IMR-90 (cell line): ENCODE measurements at regions not wholly inside any gene's neighbourhood (a gene's known extent, or its start where the extent isn't known, plus 50 kb on each side); places are given as distances from the start of the nearest gene placed in this dataset.

ENCODE experiments used
- ATAC-seq: fragments of 200-7000 bp; cut with Tn5 transposase; 2 replicates; pipeline ENCODE4 v1.9.1; 2020; ENCODE audit warnings: low read depth, mild to moderate bottlenecking, moderate library complexity
- BruUV-seq: library from RNA; stranded (reverse); fragments of 400-500 nt; replicated peaks from 2 replicates; lab custom pipeline; 2021; lab: Mats Ljungman, UMichigan
- CTCF ChIA-PET: fragments of 300-600 bp; formaldehyde crosslinking; extraction: SDS; loops from one replicate; lab custom pipeline; 2021; ENCODE audit warnings: antibody characterized with exemption; lab: Yijun Ruan, JAX
- POLR2A ChIA-PET: fragments of 300-600 bp; sonication (Branson Sonifier 250); formaldehyde crosslinking; loops from one replicate; lab custom pipeline; 2022; ENCODE audit warnings: antibody characterized with exemption; ENCODE audit not compliant: unreplicated experiment; lab: Charles Lee
- DNase-seq: peaks from one replicate; pipeline ENCODE4 v3.0.0; 2013
- H2AFZ ChIP-seq: replicated peaks from 2 replicates; pipeline ENCODE3; 2013; ENCODE audit warnings: low read length, mild to moderate bottlenecking; ENCODE audit not compliant: poor library complexity
- H2AK5ac ChIP-seq: 2 replicates; pipeline ENCODE4 v1.6.1; 2013; ENCODE audit warnings: low read depth, low read length, inconsistent platforms
- H2AK9ac ChIP-seq: replicated peaks from 2 replicates; pipeline ENCODE3; 2013; ENCODE audit warnings: mild to moderate bottlenecking, low read depth, low read length, moderate library complexity; ENCODE audit not compliant: poor library complexity
- H2BK120ac ChIP-seq: 2 replicates; pipeline ENCODE4 v1.6.1; 2013; ENCODE audit warnings: low read depth, low read length, inconsistent platforms
- H2BK15ac ChIP-seq: 3 replicates; pipeline ENCODE4 v1.6.1; 2013; ENCODE audit warnings: low read depth, low read length, inconsistent platforms
- H2BK20ac ChIP-seq: 2 replicates; pipeline ENCODE4 v1.6.1; 2013; ENCODE audit warnings: low read depth, mild to moderate bottlenecking, inconsistent platforms, low read length, moderate library complexity
- H2BK5ac ChIP-seq: 2 replicates; pipeline ENCODE4 v1.6.1; 2013; ENCODE audit warnings: mild to moderate bottlenecking, low read depth, low read length, inconsistent platforms; ENCODE audit not compliant: poor library complexity, severe bottlenecking
- H3K14ac ChIP-seq: replicated peaks from 2 replicates; pipeline ENCODE4 v1.6.1; 2013; ENCODE audit warnings: low read depth, low read length, inconsistent platforms
- H3K18ac ChIP-seq: 2 replicates; pipeline ENCODE4 v1.6.1; 2013; ENCODE audit warnings: low read depth, low read length, control low read depth
- H3K23ac ChIP-seq: 2 replicates; pipeline ENCODE4 v1.6.1; 2013; ENCODE audit warnings: low read depth, low read length, inconsistent platforms
- H3K27ac ChIP-seq: 2 replicates; pipeline ENCODE4 v1.5.1; 2013; ENCODE audit warnings: mild to moderate bottlenecking, control low read depth, low read length; ENCODE audit not compliant: insufficient read depth
- H3K27me3 ChIP-seq: 2 replicates; pipeline ENCODE4 v1.6.1; 2013; ENCODE audit warnings: low read length; ENCODE audit not compliant: control insufficient read depth, insufficient read depth
- H3K36me3 ChIP-seq: 2 replicates; pipeline ENCODE4 v1.6.1; 2013; ENCODE audit warnings: low read length, mixed read lengths; ENCODE audit not compliant: control insufficient read depth, insufficient read depth
- H3K4ac ChIP-seq: 2 replicates; pipeline ENCODE4 v1.6.1; 2013; ENCODE audit warnings: low read depth, low read length, inconsistent platforms
- H3K4me1 ChIP-seq: 2 replicates; pipeline ENCODE4 v1.6.1; 2013; ENCODE audit warnings: low read length, mixed read lengths; ENCODE audit not compliant: control insufficient read depth, insufficient read depth
- H3K4me2 ChIP-seq: 2 replicates; pipeline ENCODE4 v1.6.1; 2013; ENCODE audit warnings: low read depth, mild to moderate bottlenecking, control low read depth, low read length, moderate library complexity
- H3K4me3 ChIP-seq: 2 replicates; pipeline ENCODE4 v1.5.1; 2013; ENCODE audit warnings: low read depth, mild to moderate bottlenecking, control low read depth, low read length, moderate library complexity; ENCODE audit not compliant: insufficient read depth
- H3K56ac ChIP-seq: 2 replicates; pipeline ENCODE4 v1.6.1; 2013; ENCODE audit warnings: low read length, inconsistent platforms; ENCODE audit not compliant: insufficient read depth; ENCODE audit errors: extremely low read depth
- H3K79me1 ChIP-seq, 2 experiments: 2 replicates each; pipeline ENCODE4 v1.6.1; 2013; ENCODE audit warnings: low read length in 2 of 2, inconsistent platforms in 1 of 2, low read depth in 1 of 2
- H3K9ac ChIP-seq: 2 replicates; pipeline ENCODE4 v1.6.1; 2013; ENCODE audit warnings: low read depth, low read length, control low read depth
- H3K9me1 ChIP-seq: 2 replicates; pipeline ENCODE4 v1.6.1; 2013; ENCODE audit warnings: low read length, inconsistent platforms; ENCODE audit not compliant: insufficient read depth
- H3K9me3 ChIP-seq: 2 replicates; pipeline ENCODE4 v1.6.1; 2013; ENCODE audit warnings: low read length; ENCODE audit not compliant: control insufficient read depth, insufficient read depth
- H4K20me1 ChIP-seq: 2 replicates; pipeline ENCODE4 v1.6.1; 2013; ENCODE audit warnings: low read length, inconsistent platforms; ENCODE audit not compliant: insufficient read depth
- H4K5ac ChIP-seq: 2 replicates; pipeline ENCODE4 v1.6.1; 2013; ENCODE audit warnings: mild to moderate bottlenecking, low read depth, low read length, control low read depth
- H4K8ac ChIP-seq, 2 experiments: 2 replicates each; pipeline ENCODE4 v1.6.1; 2013; ENCODE audit warnings: low read depth in 2 of 2, low read length in 2 of 2, control low read depth in 1 of 2, inconsistent platforms in 1 of 2
- H4K91ac ChIP-seq: 2 replicates; pipeline ENCODE4 v1.6.1; 2013; ENCODE audit warnings: low read depth, low read length, inconsistent platforms; ENCODE audit not compliant: insufficient read depth
- BHLHE40 ChIP-seq: fragments of 150-350 bp; IDR thresholded peaks from 2 replicates; pipeline ENCODE4 v1.6.1; 2016; ENCODE audit warnings: mild to moderate bottlenecking, low read depth, low read length
- CEBPB ChIP-seq: IDR thresholded peaks from 2 replicates; pipeline ENCODE4 v1.6.1; 2012; ENCODE audit warnings: low read depth, low read length, improper control_type of control experiment
- ELK1 ChIP-seq: fragments of 150-350 bp; IDR thresholded peaks from 2 replicates; pipeline ENCODE4 v1.6.1; 2016; ENCODE audit warnings: low read depth, mild to moderate bottlenecking, low read length, moderate library complexity, borderline replicate concordance
- MAFK ChIP-seq: IDR thresholded peaks from 2 replicates; pipeline ENCODE4 v1.6.1; 2012; ENCODE audit warnings: low read depth, low read length, improper control_type of control experiment
- NFE2L2 ChIP-seq: fragments of 150-350 bp; IDR thresholded peaks from 2 replicates; pipeline ENCODE4 v1.6.1; 2016; ENCODE audit warnings: low read depth, mild to moderate bottlenecking, low read length
- POLR2A ChIP-seq: IDR thresholded peaks from 2 replicates; pipeline ENCODE4 v1.6.1; 2012; ENCODE audit warnings: mild to moderate bottlenecking, low read depth, low read length
- SMC3 ChIP-seq: fragments of 150-350 bp; IDR thresholded peaks from 2 replicates; pipeline ENCODE4 v1.6.1; 2016; ENCODE audit warnings: low read depth, mild to moderate bottlenecking, antibody characterized with exemption, low read length, moderate library complexity
- WGBS, 2 experiments: methylation state at CpG; one replicate each; pipeline versions ENCODE4 v1.1.5 to v1.1.7; 2013; ENCODE audit warnings: missing lambda C conversion rate in 2 of 2; ENCODE audit not compliant: insufficient read length in 1 of 2; ENCODE audit errors: extremely low coverage in 2 of 2; 5-methylcytosine and 5-hydroxymethylcytosine counted together
- dilution Hi-C: fragments of 300-500 bp; cut with HindIII; formaldehyde crosslinking; loops from one replicate; pipeline ENCODE4 v1.14.3; 2018; ENCODE audit warnings: low sequenced_read_pairs; ENCODE audit not compliant: unreplicated experiment
- in situ Hi-C: fragments of 300-500 bp; cut with MboI; formaldehyde crosslinking; loops from 3 replicates; pipeline ENCODE4 v1.14.3; 2019; ENCODE audit warnings: low sequenced_read_pairs, inconsistent platforms, mixed read lengths
- intact Hi-C: fragments of 100-400 bp; cut with micrococcal nuclease; formaldehyde crosslinking; loops from 2 replicates; pipeline ENCODE4 v1.10.0; 2022

- Histone ChIP-seq H3K4ac (no peak overlapping the region), H3K9me1 (no peaks in the 10 kb centered on the region), H2BK15ac (no peak overlapping the region), H2BK5ac (no peak overlapping the region), H2BK20ac (no peak overlapping the region), H3K9me3 (peaks cover 8% of the 10 kb centered on the region; the same call in 1 of the 2 replicates), H3K4me3 (no peak overlapping the region), H4K91ac (no peak overlapping the region), H4K8ac (no peak overlapping the region), H4K20me1 (no peaks in the 10 kb centered on the region), H3K14ac (no peak overlapping the region), H3K9ac (no peak overlapping the region), H3K4me2 (no peak overlapping the region), H3K56ac (no peak overlapping the region), H3K79me1 (no peaks in the 10 kb centered on the region), H2AK9ac (no peak overlapping the region), H3K27ac (no peak overlapping the region), H3K23ac (no peak overlapping the region), H2BK120ac (no peak overlapping the region), H3K4me1 (no peaks in the 10 kb centered on the region), H2AFZ (no peak overlapping the region), H2AK5ac (no peak overlapping the region), H4K5ac (no peak overlapping the region), H3K27me3 (peaks cover 77% of the 10 kb centered on the region), H3K18ac (no peak overlapping the region), H3K36me3 (no peaks in the 10 kb centered on the region)
- POLR2A ChIA-PET, result no interaction called here
- WGBS, 2 experiments, result 100% methylated on average over 1 of the region's 7 CpGs; no CpG with 5 or more reads in 1 of the 2 experiments
- dilution Hi-C loops, result no loop called here
- CTCF ChIA-PET, result interaction anchor here (0.8 kb wide), 1 partner anchor 13 kb away, joined by 5 read pairs; no protein-coding TSS in a partner anchor
- TF ChIP-seq ELK1 (no peak), POLR2A (no peak), BHLHE40 (no peak), MAFK (no peak), CEBPB (no peak), SMC3 (no peak), NFE2L2 (no peak)
- intact Hi-C loops, result no loop called here
- in situ Hi-C loops, result no loop called here
- ATAC-seq, result no peak
- no peak for DNase-seq
- BruUV-seq, result no TSS peak
Observed at GRCh38 chr5:172577267-172577909, 63.7 kb upstream of the NEURL1B start.
